H1 (cell line): ENCODE measurements at regions not wholly inside any gene's neighbourhood (a gene's known extent, or its start where the extent isn't known, plus 50 kb on each side); places are given as distances from the start of the nearest gene placed in this dataset.

ENCODE experiments used
- SP1 ChIP-seq: IDR thresholded peaks from 2 replicates; pipeline ENCODE4 v1.6.1; 2011; ENCODE audit warnings: low read depth, low read length

GRCh38 chr6:139519097-139519496, 144.6 kb upstream of the CITED2 start (continued):
- TF ChIP-seq SP1 = no peak
